ENCODE measurements at regions not wholly inside any gene's neighbourhood (a gene's known extent, or its start where the extent isn't known, plus 50 kb on each side); places are given as distances from the start of the nearest gene placed in this dataset.

GRCh38 chr9:120263836-120264235, 316.1 kb downstream of the CDK5RAP2 start:
- no peak overlapping the region for H3K27ac ChIP-seq
- H3K36me3 ChIP-seq, result no peaks in the 10 kb centered on the region
- no peak overlapping the region for H3K4me3 ChIP-seq
- H3K4me1 ChIP-seq, result no peaks in the 10 kb centered on the region
- no peak for DNase-seq
- intact Hi-C loops (cut with DNase I), result no loop called here
- TF ChIP-seq, protein P1, sequence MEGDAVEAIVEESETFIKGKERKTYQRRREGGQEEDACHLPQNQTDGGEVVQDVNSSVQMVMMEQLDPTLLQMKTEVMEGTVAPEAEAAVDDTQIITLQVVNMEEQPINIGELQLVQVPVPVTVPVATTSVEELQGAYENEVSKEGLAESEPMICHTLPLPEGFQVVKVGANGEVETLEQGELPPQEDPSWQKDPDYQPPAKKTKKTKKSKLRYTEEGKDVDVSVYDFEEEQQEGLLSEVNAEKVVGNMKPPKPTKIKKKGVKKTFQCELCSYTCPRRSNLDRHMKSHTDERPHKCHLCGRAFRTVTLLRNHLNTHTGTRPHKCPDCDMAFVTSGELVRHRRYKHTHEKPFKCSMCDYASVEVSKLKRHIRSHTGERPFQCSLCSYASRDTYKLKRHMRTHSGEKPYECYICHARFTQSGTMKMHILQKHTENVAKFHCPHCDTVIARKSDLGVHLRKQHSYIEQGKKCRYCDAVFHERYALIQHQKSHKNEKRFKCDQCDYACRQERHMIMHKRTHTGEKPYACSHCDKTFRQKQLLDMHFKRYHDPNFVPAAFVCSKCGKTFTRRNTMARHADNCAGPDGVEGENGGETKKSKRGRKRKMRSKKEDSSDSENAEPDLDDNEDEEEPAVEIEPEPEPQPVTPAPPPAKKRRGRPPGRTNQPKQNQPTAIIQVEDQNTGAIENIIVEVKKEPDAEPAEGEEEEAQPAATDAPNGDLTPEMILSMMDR (IDR thresholded peaks at IDR 0.05), result no peak
- no peaks in the 10 kb centered on the region for H3K27me3 ChIP-seq
- no peaks in the 10 kb centered on the region for H3K9me3 ChIP-seq
- H3K9ac ChIP-seq (ENCODE audit: low read depth in 2 of 2, low read length in 2 of 2), result no peak overlapping the region

DNA sequence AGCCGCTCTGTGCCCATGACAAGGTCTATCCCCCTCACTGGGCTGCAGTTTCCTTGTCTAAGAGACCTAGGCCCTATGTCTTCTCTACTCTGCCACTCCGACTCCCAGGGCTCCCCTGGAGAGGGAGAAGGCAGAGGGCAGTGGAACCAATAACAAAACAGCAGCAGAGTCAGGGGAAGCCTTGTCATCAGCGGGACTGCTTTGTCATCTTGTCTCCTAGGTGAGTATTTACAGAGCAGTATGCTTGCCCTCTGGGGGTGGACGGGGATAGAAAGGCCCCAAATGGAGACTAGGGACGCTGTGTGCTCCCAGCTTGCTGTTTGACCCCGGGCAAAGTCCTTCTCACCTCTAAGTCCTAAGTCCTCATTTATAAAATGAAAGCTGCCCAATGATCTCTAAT, 318.5 kb downstream of the CDK5RAP2 start:
- H3K9ac ChIP-seq (ENCODE audit: low read depth in 2 of 2, low read length in 2 of 2), result no peak overlapping the region
- no peak overlapping the region for H3K4me3 ChIP-seq
- H3K4me1 ChIP-seq, result no peaks in the 10 kb centered on the region
- no peak for DNase-seq
- H3K9me3 ChIP-seq, result no peaks in the 10 kb centered on the region
- H3K36me3 ChIP-seq, result no peaks in the 10 kb centered on the region
- TF ChIP-seq, protein P1 (IDR thresholded peaks at IDR 0.05), result no peak
- no peaks in the 10 kb centered on the region for H3K27me3 ChIP-seq
- intact Hi-C loops (cut with DNase I), result no loop called here
- H3K27ac ChIP-seq, result no peak overlapping the region

- Histone ChIP-seq H3K27ac (no peak overlapping the region), H3K9ac (ENCODE audit: low read depth in 2 of 2, low read length in 2 of 2) (no peak overlapping the region), H3K4me3 (no peak overlapping the region), H3K4me1 (no peaks in the 10 kb centered on the region), H3K36me3 (no peaks in the 10 kb centered on the region), H3K9me3 (no peaks in the 10 kb centered on the region), H3K27me3 (no peaks in the 10 kb centered on the region)
- intact Hi-C loops (cut with DNase I), result no loop called here
- DNase-seq, result no peak
- TF ChIP-seq, protein P1 (IDR thresholded peaks at IDR 0.05), result no peak
These were observed 320.9 kb downstream of the CDK5RAP2 start for GRCh38 chr9:120259100-120259499.

DNA sequence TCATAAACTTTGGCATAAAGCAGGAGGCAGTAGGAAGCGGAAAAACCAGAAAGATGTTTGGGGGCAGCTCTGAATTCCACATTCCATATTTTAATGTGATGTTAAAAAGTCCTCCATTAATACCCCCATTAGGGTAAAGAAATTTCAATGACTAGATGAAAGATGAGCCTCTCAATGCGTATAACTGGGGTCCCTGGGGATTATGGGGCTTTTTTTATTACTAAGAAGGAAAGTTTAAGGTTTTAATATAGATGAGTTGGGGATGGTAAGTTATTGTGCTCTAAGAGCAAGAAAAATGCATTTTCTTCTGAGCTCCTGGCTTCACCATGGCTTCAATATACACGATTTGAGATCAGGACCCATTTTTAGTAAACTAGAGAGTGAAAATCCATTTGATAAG, 321.9 kb downstream of the CDK5RAP2 start:
- DNase-seq, result no peak
- Histone ChIP-seq H3K36me3 (no peaks in the 10 kb centered on the region), H3K27ac (no peak overlapping the region), H3K9me3 (no peaks in the 10 kb centered on the region), H3K27me3 (no peaks in the 10 kb centered on the region), H3K4me1 (no peaks in the 10 kb centered on the region), H3K4me3 (no peak overlapping the region), H3K9ac (ENCODE audit: low read depth in 2 of 2, low read length in 2 of 2) (no peak overlapping the region)
- intact Hi-C loops (cut with DNase I), result no loop called here
- TF ChIP-seq, protein P1 (IDR thresholded peaks at IDR 0.05), result no peak

DNA sequence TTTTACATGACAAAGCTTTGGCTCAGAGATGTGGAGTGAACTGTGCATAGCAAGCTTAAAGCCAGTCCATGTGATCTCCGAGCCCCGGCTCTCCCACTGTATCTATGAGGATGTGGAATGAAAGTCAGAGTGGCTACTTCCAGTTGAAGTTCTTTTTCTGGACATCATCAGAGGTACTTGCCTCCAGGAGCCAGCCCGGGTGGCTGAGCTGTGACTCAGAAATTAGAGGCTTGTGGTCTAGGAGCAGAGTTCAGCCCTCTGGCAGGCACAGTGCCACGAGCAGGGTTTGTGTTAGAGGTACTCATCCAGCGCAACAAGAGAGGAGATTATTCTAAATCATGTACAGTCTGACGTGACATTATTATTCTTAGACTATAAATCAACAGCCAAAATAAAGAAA, 322.5 kb downstream of the CDK5RAP2 start:
- Histone ChIP-seq H3K4me1 (no peaks in the 10 kb centered on the region), H3K36me3 (no peaks in the 10 kb centered on the region), H3K9ac (ENCODE audit: low read depth in 2 of 2, low read length in 2 of 2) (no peak overlapping the region), H3K9me3 (no peaks in the 10 kb centered on the region), H3K27me3 (no peaks in the 10 kb centered on the region), H3K27ac (no peak overlapping the region), H3K4me3 (no peak overlapping the region)
- TF ChIP-seq, protein P1 (IDR thresholded peaks at IDR 0.05), result no peak
- DNase-seq, result no peak
- intact Hi-C loops (cut with DNase I), result no loop called here

DNA sequence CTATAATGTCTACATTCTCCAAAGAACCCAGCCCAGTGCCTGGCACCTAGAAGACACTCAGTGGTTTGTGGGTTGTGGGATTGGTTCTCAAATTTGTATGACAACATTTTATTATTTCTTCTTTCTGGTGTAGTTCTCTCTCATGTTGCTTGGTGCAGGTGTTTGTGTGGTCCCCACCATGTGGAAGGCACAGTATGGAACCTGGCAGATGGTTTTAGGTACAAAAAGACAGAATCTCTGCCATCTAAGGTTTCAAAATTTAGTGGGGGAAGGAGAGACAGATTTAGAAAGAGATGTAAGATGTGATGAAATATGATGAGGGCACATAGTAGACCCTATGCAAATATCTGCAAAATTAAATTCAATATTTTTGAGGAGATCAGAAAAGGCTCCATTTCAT, 323.8 kb downstream of the CDK5RAP2 start:
- Histone ChIP-seq H3K9me3 (no peaks in the 10 kb centered on the region), H3K27me3 (no peaks in the 10 kb centered on the region), H3K36me3 (no peaks in the 10 kb centered on the region), H3K27ac (no peak overlapping the region), H3K4me1 (no peaks in the 10 kb centered on the region), H3K9ac (ENCODE audit: low read depth in 2 of 2, low read length in 2 of 2) (no peak overlapping the region), H3K4me3 (no peak overlapping the region)
- TF ChIP-seq, protein P1 (IDR thresholded peaks at IDR 0.05), result no peak
- intact Hi-C loops (cut with DNase I), result no loop called here
- no peak for DNase-seq
